ENCODE measurements at regions not wholly inside any gene's neighbourhood (a gene's known extent, or its start where the extent isn't known, plus 50 kb on each side); places are given as distances from the start of the nearest gene placed in this dataset.

GRCh38 chr6:193773-194310 lies 98.4 kb upstream of the DUSP22 start (continued):
- TF ChIP-seq PRDM15 (CRISPR knock-in tag; IDR thresholded peaks at IDR 0.05) (no peak), TCF3 (IDR thresholded peaks at IDR 0.05; ENCODE audit: borderline replicate concordance, insufficient read depth, low read depth, low read length) (peak; percentile 44; the same call in 1 of the 2 replicates), CBX3 (IDR thresholded peaks at IDR 0.05; ENCODE audit: borderline replicate concordance, low read depth) (no peak), NRF1 (conservative IDR thresholded peaks at IDR 0.05; ENCODE audit: low read depth, low read length) (no peak), IKZF2 (IDR thresholded peaks at IDR 0.05) (peak; percentile 90 to 91), MLLT1 (IDR thresholded peaks at IDR 0.05) (no peak), ETV6 (conservative IDR thresholded peaks at IDR 0.05 in 1 of 2, IDR thresholded peaks at IDR 0.05 in 1 of 2; ENCODE audit: borderline replicate concordance in 1 of 2, low read depth in 1 of 2) (peak in 1 of 2 experiments; percentile 89; a peak in 1 of 4 replicates), SKIL (IDR thresholded peaks at IDR 0.05; ENCODE audit: low read depth, poor library complexity, severe bottlenecking) (peak; percentile 21), SPI1 (IDR thresholded peaks at IDR 0.05; ENCODE audit: borderline replicate concordance, insufficient read depth, low read depth, low read length) (0 out of 2 replicates have a peak, but pooled peaks have one; percentile 35), NFIC (IDR thresholded peaks at IDR 0.05; ENCODE audit: low read depth, low read length) (peak; percentile 94), EP300 (IDR thresholded peaks at IDR 0.05; ENCODE audit: borderline replicate concordance in 1 of 2, control insufficient read depth in 1 of 2, low read depth in 2 of 2, low read length in 2 of 2) (peak in 1 of 2 experiments; percentile 46; a peak in 1 of 4 replicates), ZSCAN29 (IDR thresholded peaks at IDR 0.05) (no peak), GABPA (IDR thresholded peaks at IDR 0.05; ENCODE audit: low read depth) (0 out of 2 replicates have a peak, but pooled peaks have one; percentile 45), FOXM1 (IDR thresholded peaks at IDR 0.05; ENCODE audit: low read depth, low read length) (peak; percentile 90), ZBED1 (IDR thresholded peaks at IDR 0.05; ENCODE audit: borderline replicate concordance) (peak; percentile 85; the same call in 1 of the 2 replicates), PAX8 (IDR thresholded peaks at IDR 0.05) (no peak), IKZF1 (conservative IDR thresholded peaks at IDR 0.05) (peak; percentile 94), E4F1 (IDR thresholded peaks at IDR 0.05; ENCODE audit: borderline replicate concordance, partially characterized antibody) (no peak), MXI1 (IDR thresholded peaks at IDR 0.05; ENCODE audit: low read depth, low read length) (no peak)
